Fibroblast of villous mesenchyme (primary cell): ENCODE measurements at regions not wholly inside any gene's neighbourhood (a gene's known extent, or its start where the extent isn't known, plus 50 kb on each side); places are given as distances from the start of the nearest gene placed in this dataset.
"Not testable (repeated sequence)": the region's sequence is repeated elsewhere in the genome, so short reads cannot be mapped to it uniquely, and the experiment has no call there.

Experiments
- DNase-seq: peaks from one replicate; pipeline ENCODE4 v3.0.0-alpha.2; 2010; ENCODE audit warnings: low read depth
- H3K4me3 ChIP-seq: 2 replicates; pipeline ENCODE4 v1.5.1; 2011; ENCODE audit warnings: low read depth, mild to moderate bottlenecking, low read length
- TF ChIP-seq, protein P1 (sequence below): IDR thresholded peaks from 2 replicates; pipeline ENCODE4 v1.5.1; 2012; ENCODE audit warnings: low read depth, mild to moderate bottlenecking, low read length; ENCODE audit not compliant: insufficient read depth

DNA sequence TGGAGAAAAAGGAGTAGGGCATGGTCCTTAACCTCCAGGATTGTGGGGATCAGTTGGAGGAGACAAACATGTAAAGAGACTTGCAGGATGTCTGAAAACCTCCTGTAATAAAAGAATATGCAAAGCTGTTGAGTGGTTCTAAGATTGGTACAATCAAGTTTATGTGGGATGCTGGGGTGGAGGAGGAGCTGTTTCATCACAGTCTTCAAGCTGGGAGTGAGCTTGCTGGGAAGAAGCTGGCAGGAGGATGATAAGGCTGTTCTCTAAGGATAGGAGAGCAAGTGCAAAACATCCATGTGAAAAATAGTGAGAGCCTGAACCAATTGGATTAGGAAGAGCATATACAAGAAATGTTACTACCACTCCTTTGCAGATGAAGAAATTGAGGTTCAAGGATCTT is 161.9 kb upstream of the CRIM1 start:
- no peak for DNase-seq
- TF ChIP-seq, protein P1, sequence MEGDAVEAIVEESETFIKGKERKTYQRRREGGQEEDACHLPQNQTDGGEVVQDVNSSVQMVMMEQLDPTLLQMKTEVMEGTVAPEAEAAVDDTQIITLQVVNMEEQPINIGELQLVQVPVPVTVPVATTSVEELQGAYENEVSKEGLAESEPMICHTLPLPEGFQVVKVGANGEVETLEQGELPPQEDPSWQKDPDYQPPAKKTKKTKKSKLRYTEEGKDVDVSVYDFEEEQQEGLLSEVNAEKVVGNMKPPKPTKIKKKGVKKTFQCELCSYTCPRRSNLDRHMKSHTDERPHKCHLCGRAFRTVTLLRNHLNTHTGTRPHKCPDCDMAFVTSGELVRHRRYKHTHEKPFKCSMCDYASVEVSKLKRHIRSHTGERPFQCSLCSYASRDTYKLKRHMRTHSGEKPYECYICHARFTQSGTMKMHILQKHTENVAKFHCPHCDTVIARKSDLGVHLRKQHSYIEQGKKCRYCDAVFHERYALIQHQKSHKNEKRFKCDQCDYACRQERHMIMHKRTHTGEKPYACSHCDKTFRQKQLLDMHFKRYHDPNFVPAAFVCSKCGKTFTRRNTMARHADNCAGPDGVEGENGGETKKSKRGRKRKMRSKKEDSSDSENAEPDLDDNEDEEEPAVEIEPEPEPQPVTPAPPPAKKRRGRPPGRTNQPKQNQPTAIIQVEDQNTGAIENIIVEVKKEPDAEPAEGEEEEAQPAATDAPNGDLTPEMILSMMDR: no peak
- no peak overlapping the region for H3K4me3 ChIP-seq

DNA sequence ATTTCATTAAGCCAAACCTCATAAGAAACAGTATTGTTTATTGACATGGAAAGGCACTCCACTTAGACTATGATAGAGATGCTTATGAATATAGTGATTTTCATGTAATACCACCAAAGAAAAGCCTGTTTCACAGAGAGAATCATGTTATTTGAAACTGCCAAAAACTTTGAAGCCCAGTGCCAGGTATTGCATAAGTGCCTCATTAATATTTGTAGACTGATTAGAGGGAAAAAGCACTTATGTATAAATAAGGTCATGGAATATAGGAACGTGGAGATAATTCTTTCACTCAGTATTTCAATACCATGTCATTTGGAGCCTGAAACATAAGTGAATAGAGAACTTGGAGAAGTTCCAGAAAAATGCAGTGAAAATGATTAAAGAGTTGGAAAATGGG is 162.6 kb upstream of the CRIM1 start:
- H3K4me3 ChIP-seq: no peak overlapping the region
- TF ChIP-seq, protein P1: no peak
- DNase-seq: no peak

DNA sequence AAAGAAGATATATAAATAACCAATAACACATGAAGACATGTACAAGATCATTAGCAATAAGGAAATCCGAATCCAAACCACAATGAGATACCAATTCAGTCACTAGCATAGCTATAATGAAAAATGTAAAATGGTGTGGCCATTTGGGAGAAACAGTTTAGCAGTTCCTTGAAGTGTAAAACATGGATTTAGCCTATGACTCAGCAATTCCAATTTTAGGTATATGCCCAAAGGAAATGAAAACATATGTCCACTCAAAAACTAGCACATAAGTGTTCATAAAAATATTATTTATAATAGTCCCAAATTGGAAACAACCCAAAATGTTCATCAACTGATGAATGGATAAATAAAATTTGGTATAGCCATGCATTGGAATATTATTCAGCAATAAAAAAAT is 165.5 kb upstream of the CRIM1 start:
- DNase-seq: no peak
- H3K4me3 ChIP-seq: no peak overlapping the region
- TF ChIP-seq, protein P1: no peak

DNA sequence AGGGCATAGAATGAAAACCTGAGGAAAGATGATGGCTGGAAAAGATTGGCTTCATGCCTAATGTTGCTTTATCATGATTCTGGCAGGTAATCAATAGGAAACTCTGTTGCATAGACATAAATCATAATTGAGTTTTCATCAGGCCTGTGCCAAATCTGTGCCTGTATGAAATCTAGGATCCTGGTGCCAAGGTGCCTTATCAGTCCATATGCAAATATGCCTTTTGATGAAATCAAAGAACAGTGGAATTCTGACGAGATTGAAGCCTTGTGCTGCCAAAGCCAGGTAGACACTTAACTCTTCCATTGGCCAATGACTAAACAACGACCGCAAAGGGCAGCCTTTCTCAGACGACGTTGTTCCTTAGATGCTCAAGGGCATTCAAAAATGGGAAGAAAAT is 170.0 kb upstream of the CRIM1 start:
- TF ChIP-seq, protein P1: no peak
- no peak overlapping the region for H3K4me3 ChIP-seq
- no peak for DNase-seq

DNA sequence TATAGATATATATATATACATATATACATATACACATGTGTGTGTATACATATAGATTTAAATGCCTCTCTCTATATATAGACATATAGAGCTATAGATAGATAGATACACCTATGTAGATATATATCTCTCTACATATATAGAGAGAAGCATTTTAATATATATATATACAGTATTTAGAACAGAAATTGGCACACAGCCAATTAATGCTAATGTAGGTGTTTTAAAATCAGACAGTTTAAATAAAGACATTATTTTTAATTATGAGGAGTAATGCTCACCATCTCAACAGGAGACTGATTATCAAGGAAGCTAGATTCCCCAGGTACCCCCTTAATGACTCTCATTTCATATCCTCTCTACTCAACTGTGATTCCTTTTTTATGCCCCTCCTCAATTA is 170.7 kb upstream of the CRIM1 start:
- DNase-seq: no peak
- no peak overlapping the region for H3K4me3 ChIP-seq
- TF ChIP-seq, protein P1: no peak

DNA sequence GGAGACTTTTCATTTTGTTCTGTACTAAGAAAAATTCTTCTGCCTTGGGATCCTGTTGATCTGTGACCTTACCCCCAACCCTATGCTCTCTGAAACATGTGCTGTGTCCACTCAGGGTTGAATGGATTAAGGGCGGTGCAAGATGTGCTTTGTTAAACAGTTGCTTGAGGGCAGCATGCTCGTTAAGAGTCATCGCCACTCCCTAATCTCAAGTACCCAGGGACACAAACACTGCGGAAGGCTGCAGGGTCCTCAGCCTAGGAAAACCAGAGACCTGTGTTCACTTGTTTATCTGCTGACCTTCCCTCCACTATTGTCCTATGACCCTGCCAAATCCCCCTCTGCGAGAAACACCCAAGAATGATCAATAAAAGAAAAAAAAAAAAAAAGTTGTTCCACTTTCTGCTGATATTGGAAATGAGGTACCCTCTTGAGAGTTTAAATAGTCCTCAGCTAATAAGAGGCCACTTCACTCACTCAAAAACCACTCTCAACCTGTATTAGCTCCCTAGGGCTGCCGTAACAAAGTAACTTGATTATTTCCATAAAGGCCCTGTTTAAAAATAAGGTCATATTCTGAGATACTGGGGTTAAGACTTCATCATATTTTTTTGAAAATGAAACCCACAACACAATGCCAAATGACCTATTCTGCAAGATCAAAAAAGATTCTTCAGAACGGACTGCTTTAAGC is 174.6 kb upstream of the CRIM1 start:
- DNase-seq, H3K4me3 ChIP-seq: not testable (repeated sequence)

DNA sequence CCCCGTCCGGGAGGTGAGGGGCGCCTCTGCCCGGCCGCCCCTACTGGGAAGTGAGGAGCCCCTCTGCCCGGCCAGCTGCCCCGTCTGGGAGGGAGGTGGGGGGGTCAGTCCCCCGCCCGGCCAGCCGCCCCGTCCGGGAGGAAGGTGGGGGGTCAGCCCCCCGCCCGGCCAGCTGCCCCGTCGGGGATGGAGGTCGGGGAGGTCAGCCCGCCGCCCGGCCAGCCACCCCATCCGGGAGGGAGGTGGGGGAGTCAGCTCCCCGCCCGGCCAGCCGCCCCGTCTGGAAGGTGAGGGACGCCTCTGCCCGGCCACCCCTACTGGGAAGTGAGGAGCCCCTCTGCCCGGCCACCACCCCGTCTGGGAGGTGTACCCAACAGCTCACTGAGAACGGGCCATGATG is 175.3 kb upstream of the CRIM1 start:
- DNase-seq, H3K4me3 ChIP-seq: not testable (repeated sequence)

DNA sequence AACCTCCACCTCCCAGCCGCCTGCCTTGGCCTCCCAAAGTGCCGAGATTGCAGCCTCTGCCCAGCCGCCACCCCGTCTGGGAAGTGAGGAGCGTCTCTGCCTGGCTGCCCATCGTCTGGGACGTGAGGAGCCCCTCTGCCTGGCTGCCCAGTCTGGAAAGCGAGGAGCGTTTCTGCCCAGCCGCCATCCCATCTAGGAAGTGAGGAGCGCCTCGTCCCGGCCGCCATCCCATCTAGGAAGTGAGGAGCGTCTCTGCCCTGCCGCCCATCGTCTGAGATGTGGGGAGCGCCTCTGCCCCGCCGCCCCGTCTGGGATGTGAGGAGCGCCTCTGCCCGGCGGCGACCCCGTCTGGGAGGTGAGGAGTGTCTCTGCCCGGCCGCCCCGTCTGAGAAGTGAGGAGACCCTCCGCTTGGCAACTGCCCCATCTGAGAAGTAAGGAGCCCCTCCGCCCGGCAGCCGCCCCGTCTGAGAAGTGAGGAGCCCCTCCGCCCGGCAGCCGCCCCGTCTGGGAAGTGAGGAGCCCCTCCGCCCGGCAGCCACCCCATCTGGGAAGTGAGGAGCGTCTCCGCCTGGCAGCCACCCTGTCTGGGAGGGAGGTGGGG is 175.8 kb upstream of the CRIM1 start:
- not testable (repeated sequence) for H3K4me3 ChIP-seq, DNase-seq
